Activated CD8-positive, alpha-beta T cell treated with anti-CD3 and anti-CD28 coated beads for 36 hours (primary cell): ENCODE measurements at regions not wholly inside any gene's neighbourhood (a gene's known extent, or its start where the extent isn't known, plus 50 kb on each side); places are given as distances from the start of the nearest gene placed in this dataset.

ENCODE experiments used
- ATAC-seq: fragments of 200-7000 bp; cut with Tn5 transposase; one replicate; pipeline ENCODE4 v1.10.0; 2021; ENCODE audit warnings: mild to moderate bottlenecking, moderate library complexity
- CTCF ChIA-PET: fragments of 350-600 bp; sonication (Branson Sonifier 250); formaldehyde crosslinking; loops from one replicate; lab custom pipeline; 2021; ENCODE audit warnings: antibody characterized with exemption; lab: Charles Lee
- POLR2A ChIA-PET: fragments of 350-600 bp; sonication (Branson Sonifier 250); formaldehyde crosslinking; loops from one replicate; lab custom pipeline; 2021; ENCODE audit warnings: antibody characterized with exemption; lab: Charles Lee
- DNase-seq: peaks from one replicate; pipeline ENCODE4 v3.0.0-alpha.2; 2020
- H3K27ac Mint-ChIP-seq: one replicate; pipeline ENCODE4 v1.8.0; 2021; ENCODE audit warnings: mild to moderate bottlenecking, mixed read lengths
- H3K27me3 Mint-ChIP-seq: one replicate; pipeline ENCODE4 v1.8.0; 2021; ENCODE audit warnings: mixed read lengths
- H3K36me3 Mint-ChIP-seq: one replicate; pipeline ENCODE4 v1.8.0; 2021; ENCODE audit warnings: low read depth, mixed read lengths
- H3K4me1 Mint-ChIP-seq: one replicate; pipeline ENCODE4 v1.8.0; 2021; ENCODE audit warnings: low read depth, mixed read lengths
- H3K4me3 Mint-ChIP-seq: one replicate; pipeline ENCODE4 v1.8.0; 2021; ENCODE audit warnings: mild to moderate bottlenecking, moderate library complexity, mixed read lengths
- H3K9me3 Mint-ChIP-seq: one replicate; pipeline ENCODE4 v1.8.0; 2021; ENCODE audit warnings: mixed read lengths
- CTCF ChIP-seq: fragments of 200-600 bp; IDR thresholded peaks from one replicate; pipeline ENCODE4 v1.8.0; 2022; ENCODE audit warnings: antibody characterized with exemption, mild to moderate bottlenecking
- intact Hi-C: fragments of 100-400 bp; cut with micrococcal nuclease; formaldehyde crosslinking; loops from one replicate; pipeline ENCODE4 v1.10.0; 2022

GRCh38 chr5:20359377-20359776, 371.4 kb upstream of the CDH18 start:
- TF ChIP-seq CTCF, result no peak
- H3K4me3 Mint-ChIP-seq, result no peak overlapping the region
- CTCF ChIA-PET, result no interaction called here
- no peaks in the 10 kb centered on the region for H3K27me3 Mint-ChIP-seq
- no peak overlapping the region for H3K27ac Mint-ChIP-seq
- H3K36me3 Mint-ChIP-seq, result no peaks in the 10 kb centered on the region
- POLR2A ChIA-PET, result no interaction called here
- ATAC-seq (no peak), DNase-seq (no peak)
- intact Hi-C loops, result no loop called here
- H3K9me3 Mint-ChIP-seq, result peaks cover 8% of the 10 kb centered on the region
- no peaks in the 10 kb centered on the region for H3K4me1 Mint-ChIP-seq

- no peaks in the 10 kb centered on the region for H3K27me3 Mint-ChIP-seq
- intact Hi-C loops, result no loop called here
- ATAC-seq, result no peak
- H3K4me1 Mint-ChIP-seq, result no peaks in the 10 kb centered on the region
- no peak for DNase-seq
- POLR2A ChIA-PET, result no interaction called here
- peaks cover 5% of the 10 kb centered on the region for H3K9me3 Mint-ChIP-seq
- TF ChIP-seq CTCF, result no peak
- H3K27ac Mint-ChIP-seq, result no peak overlapping the region
- CTCF ChIA-PET, result interaction anchor here (1.3 kb wide), 1 partner anchor 13 kb away, joined by 3 read pairs; no protein-coding TSS in a partner anchor
- no peaks in the 10 kb centered on the region for H3K36me3 Mint-ChIP-seq
- no peak overlapping the region for H3K4me3 Mint-ChIP-seq
Measured at GRCh38 chr5:20353499-20353898, 365.5 kb upstream of the CDH18 start.

- H3K27ac Mint-ChIP-seq, result no peak overlapping the region
- no peak for DNase-seq
- no peaks in the 10 kb centered on the region for H3K36me3 Mint-ChIP-seq
- TF ChIP-seq CTCF, result no peak
- ChIA-PET CTCF (no interaction called here), POLR2A (no interaction called here)
- H3K4me3 Mint-ChIP-seq, result no peak overlapping the region
- peaks cover 13% of the 10 kb centered on the region for H3K9me3 Mint-ChIP-seq
- intact Hi-C loops, result no loop called here
- no peaks in the 10 kb centered on the region for H3K4me1 Mint-ChIP-seq
- ATAC-seq, result no peak
- H3K27me3 Mint-ChIP-seq, result no peaks in the 10 kb centered on the region
Measured at GRCh38 chr5:20351849-20352248, 363.8 kb upstream of the CDH18 start.

- CTCF ChIA-PET, result no interaction called here
- DNase-seq, result no peak
- no peak for TF ChIP-seq CTCF
- no peaks in the 10 kb centered on the region for H3K36me3 Mint-ChIP-seq
- H3K27ac Mint-ChIP-seq, result no peak overlapping the region
- H3K4me3 Mint-ChIP-seq, result no peak overlapping the region
- no peak for ATAC-seq
- POLR2A ChIA-PET, result no interaction called here
- no peaks in the 10 kb centered on the region for H3K27me3 Mint-ChIP-seq
- intact Hi-C loops, result no loop called here
- H3K9me3 Mint-ChIP-seq, result peaks cover 13% of the 10 kb centered on the region
- H3K4me1 Mint-ChIP-seq, result no peaks in the 10 kb centered on the region
Measured at GRCh38 chr5:20348321-20348720, 360.3 kb upstream of the CDH18 start.

- POLR2A ChIA-PET, result no interaction called here
- CTCF ChIA-PET, result no interaction called here
- Mint-ChIP-seq H3K4me1 (no peaks in the 10 kb centered on the region), H3K27me3 (no peaks in the 10 kb centered on the region), H3K27ac (no peak overlapping the region), H3K9me3 (peaks cover 13% of the 10 kb centered on the region), H3K36me3 (no peaks in the 10 kb centered on the region), H3K4me3 (no peak overlapping the region)
- DNase-seq (no peak), ATAC-seq (no peak)
- no peak for TF ChIP-seq CTCF
- intact Hi-C loops, result no loop called here
Measured at GRCh38 chr5:20347334-20347733, 359.3 kb upstream of the CDH18 start.
